AG10803 (cell line): ENCODE measurements at regions not wholly inside any gene's neighbourhood (a gene's known extent, or its start where the extent isn't known, plus 50 kb on each side); places are given as distances from the start of the nearest gene placed in this dataset.

Experiments used
- DNase-seq: peaks from one replicate; pipeline ENCODE4 v3.0.0; 2010; ENCODE audit warnings: low read depth
- H3K4me3 ChIP-seq: 2 replicates; pipeline ENCODE4 v1.5.1; 2011; ENCODE audit warnings: mild to moderate bottlenecking, low read length, control low read depth
- CTCF ChIP-seq: conservative IDR thresholded peaks from 2 replicates; pipeline ENCODE4 v1.5.1; 2011; ENCODE audit warnings: mild to moderate bottlenecking, low read length, control low read depth, inconsistent platforms

- no peak for DNase-seq
- no peak overlapping the region for H3K4me3 ChIP-seq
- no peak for TF ChIP-seq CTCF
Measured at GRCh38 chr3:59311231-59311630, 261.4 kb upstream of the CFAP20DC start.

- no peak overlapping the region for H3K4me3 ChIP-seq
- no peak for TF ChIP-seq CTCF
- DNase-seq, result no peak
Measured at GRCh38 chr3:59310736-59311135, 260.9 kb upstream of the CFAP20DC start.

GRCh38 chr3:59308684-59309083 is 258.9 kb upstream of the CFAP20DC start:
- no peak for DNase-seq
- no peak overlapping the region for H3K4me3 ChIP-seq
- no peak for TF ChIP-seq CTCF

GRCh38 chr3:59308001-59308400 is 258.2 kb upstream of the CFAP20DC start:
- no peak overlapping the region for H3K4me3 ChIP-seq
- no peak for DNase-seq
- no peak for TF ChIP-seq CTCF

- H3K4me3 ChIP-seq, result no peak overlapping the region
- no peak for TF ChIP-seq CTCF
- DNase-seq, result no peak
Measured at GRCh38 chr3:59306436-59306835, 256.6 kb upstream of the CFAP20DC start.

- no peak overlapping the region for H3K4me3 ChIP-seq
- no peak for TF ChIP-seq CTCF
- DNase-seq, result no peak
Measured at GRCh38 chr3:59304296-59304695, 254.5 kb upstream of the CFAP20DC start.

- no peak overlapping the region for H3K4me3 ChIP-seq
- no peak for DNase-seq
- no peak for TF ChIP-seq CTCF
Measured at GRCh38 chr3:59303452-59303851, 253.6 kb upstream of the CFAP20DC start.
